NCI-H2227 (cell line): ENCODE measurements at regions not wholly inside any gene's neighbourhood (a gene's known extent, or its start where the extent isn't known, plus 50 kb on each side); places are given as distances from the start of the nearest gene placed in this dataset.
"Not testable (repeated sequence)": the region's sequence is repeated elsewhere in the genome, so short reads cannot be mapped to it uniquely, and the experiment has no call there.

Experiments used
- DNase-seq: peaks from one replicate; lab custom pipeline; 2025; ENCODE audit not compliant: unreplicated experiment; lab: John Stamatoyannopoulos, UW

DNA sequence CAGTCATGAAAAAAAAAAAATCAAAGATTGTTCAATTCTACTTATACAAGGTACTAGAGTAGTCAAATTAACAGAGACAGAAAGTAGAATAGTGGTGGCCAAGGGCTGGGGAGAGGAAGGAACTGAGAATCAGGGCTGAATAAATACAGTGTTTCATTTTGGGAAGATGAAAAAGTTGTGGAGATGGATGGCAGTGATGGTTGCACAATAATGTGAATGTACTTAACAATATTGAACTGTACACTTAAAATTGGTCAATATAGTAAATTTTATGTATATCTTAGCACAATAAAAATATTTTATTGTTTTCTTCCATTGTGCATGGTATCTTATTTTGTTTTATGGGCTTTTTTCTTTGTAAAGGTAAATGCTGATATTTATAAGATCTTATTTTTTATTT, 262.2 kb upstream of the AGTR1 start:
- DNase-seq: no peak

DNA sequence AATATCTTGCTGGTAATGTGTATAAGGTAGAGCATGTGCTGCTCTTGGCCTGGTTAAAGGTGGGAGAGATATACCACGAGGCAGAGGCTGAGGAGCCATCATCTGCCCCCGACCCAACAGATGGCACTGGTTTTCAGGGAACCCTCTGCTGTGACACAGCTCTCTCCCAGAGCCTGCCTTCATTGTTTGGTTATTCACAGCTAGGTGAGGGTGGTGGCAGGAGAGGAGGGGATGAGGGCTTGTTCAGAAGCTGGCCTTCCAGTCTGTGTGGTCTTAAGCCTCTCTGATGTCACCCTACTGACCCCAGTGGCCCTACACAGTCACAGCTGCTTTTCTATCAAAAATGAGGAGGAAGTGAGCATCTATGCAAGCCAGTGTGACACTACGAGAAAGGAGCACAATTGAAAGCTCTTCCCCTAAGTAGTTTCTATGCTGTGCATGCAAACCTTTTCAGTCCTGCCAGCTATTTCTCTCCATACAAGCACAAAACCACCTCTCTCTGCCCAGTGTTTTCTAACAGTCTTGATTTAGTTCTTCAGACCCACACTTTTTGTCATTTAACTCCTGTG, 258.4 kb upstream of the AGTR1 start:
- DNase-seq: no peak

DNA sequence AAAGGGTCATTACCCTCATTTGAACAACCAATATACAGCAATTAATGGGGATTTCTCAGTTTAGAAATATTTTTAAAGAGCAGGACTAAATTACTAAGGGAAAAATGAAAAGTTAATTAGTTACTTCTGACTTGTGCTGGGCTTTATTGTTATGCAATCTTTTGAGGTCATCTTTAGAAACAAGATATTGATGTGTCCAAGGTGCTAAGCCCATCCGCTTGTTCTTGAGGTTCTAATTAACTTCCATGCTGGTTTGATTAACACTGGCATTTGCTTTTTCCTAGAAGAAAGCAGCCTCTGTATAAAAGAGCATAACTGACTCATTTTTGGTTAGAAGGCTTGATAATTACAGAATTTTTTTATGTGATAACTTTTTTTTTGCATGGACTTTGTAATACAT, 256.5 kb upstream of the AGTR1 start:
- DNase-seq: no peak

DNA sequence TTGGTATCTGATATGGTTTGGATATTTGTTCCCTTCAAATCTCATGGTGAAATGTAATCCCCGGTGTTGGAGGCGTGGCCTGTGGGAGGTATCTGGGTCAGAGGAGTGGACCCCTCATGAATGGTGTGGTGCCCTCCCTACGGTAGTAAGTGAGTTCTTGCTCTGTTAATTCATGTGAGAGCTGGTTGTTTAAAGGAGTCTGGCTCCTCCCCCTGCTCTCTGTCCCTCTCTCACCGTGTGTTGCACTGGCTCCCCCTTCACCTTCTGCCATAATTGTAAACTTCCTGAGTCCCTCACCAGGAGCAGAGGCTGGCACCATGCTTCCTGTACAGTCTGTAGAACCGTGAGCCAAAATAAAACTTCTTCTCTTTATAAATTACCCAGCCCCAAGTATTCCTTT, 246.9 kb upstream of the AGTR1 start:
- no peak for DNase-seq

DNA sequence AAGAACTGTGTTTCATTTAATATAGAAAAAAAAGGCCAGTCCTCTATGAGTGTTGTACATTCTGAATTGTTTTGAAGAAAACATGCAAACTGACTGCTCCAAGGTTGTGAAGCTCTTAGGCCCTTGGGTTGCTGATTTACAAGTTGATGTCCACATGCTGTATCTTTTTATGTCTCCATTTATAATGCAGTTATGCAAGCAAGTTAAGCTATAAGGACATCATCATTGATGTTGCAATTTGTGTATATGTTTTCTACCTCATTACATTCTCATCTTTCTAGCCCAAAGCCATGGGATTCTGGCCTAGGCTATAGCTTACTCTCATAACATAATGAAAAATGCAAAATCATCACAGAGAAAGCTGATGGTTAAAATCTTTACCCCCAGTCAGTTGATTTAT, 245.7 kb upstream of the AGTR1 start:
- DNase-seq: no peak

DNA sequence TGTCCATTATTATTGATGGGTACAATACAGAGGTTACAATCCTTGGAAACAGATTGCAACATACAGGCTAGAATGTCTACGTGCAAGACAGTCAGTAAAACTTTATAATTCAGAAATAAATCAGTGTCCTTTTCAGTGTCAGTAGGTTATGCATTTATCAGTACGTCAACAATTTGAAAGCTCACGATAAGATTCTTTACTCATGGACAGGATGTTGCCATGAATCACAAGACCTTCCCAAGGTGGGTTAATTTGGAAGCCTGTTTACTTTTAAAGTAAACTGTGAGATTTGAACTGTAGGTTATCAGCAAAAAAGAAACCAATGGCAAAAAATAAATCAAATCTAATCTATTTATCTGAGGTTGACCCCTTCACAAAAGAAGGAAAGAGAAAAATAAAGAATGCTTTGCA, 243.9 kb upstream of the AGTR1 start:
- DNase-seq: no peak

DNA sequence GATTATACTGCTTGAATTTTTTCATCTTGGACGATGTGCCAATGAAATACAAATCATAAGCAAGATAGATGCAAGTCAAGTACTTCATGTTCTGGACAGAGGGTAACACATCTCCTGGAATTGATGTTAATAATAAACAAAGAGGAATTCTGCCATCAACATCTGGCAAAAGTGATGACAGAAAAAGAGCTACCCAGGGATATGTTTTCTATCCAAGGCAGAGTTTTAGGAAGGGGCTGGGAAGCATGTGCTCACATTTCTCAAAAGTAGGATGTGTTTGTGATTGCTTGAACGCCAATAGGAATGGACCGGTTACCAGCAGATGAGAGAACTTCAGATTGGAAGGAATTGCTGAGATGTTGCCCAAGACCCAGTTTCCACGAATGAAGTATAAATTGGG, 242.6 kb upstream of the AGTR1 start:
- DNase-seq: no peak

DNA sequence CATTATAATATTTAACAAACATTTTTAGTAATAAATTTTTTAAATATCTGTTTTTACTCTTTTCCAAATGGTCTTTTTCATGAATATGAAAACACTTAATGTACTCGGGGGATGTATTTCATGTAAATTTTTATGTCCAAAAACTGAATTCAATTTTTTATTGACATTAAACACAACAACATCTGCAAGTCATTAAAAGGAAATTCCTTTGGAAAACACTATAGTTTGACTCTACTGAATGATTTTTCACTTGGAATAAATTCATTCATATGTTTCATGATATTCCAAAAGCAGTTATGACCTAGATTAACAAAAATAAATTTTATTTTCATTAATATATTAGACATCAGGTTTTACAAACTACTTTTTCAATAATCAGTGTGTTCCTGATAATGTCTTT, 239.8 kb upstream of the AGTR1 start:
- no peak for DNase-seq

DNA sequence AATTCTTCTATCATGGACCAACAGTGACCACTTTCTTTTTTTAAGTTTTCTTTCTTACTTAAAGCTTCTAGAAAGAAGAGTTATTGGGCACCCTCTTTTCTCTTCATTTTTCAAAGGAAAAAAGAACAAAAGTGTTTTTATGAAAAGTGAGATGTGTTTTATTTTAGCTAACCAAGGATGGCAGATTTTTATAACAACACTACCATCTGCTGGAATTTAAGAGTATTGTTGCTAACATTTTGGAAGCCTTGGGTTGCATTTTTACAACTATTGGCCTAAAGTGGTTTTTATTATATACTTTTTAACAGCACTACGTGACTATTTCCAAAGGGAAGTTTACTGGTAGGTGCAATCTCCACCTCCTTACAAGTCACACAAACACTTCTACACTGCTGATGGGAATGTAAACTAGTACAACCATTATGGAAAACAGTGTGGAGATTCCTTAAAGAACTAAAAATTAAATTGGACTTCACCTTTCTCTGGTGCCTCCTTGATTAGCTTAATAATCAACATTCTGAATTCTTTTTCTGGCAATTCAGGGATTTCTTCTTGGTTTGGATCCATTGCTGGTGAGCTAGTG, 237.7 kb upstream of the AGTR1 start:
- no peak for DNase-seq

DNA sequence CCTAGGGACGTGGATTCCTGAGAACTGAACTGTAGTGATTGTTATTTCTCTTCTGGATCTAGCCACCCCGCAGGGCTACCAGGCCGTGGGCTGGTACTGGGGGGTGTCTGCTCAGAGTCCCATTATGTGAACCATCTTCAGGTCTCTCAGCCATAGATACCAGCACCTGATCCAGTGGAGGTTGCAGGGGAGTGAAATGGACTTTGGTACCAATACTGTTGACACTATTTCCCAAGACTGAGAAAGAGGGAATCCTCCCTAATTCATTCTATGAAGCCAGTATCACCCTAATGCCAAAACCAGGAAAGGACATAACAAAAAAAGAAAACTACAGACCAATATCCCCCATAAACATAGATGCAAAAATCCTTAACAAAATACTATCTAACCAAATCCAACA, 237.0 kb upstream of the AGTR1 start:
- no peak for DNase-seq

DNA sequence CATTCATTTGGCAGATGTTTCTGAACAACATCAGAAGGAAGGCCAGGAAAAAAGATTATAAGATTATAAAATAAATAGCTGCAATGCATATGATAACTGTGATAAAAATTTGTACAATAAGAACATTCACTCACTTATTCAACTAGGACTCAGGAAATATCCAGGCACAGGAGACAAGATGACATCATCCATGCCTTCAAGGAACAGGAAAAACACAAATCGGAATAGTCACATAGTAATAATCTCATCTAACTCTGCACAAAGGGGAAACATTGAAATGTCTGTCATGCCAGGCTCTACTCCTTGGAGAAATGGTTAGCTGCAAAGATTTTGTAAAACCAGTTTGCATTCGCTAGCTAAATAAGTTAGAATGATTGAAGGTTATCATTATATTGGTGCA, 233.5 kb upstream of the AGTR1 start:
- no peak for DNase-seq

DNA sequence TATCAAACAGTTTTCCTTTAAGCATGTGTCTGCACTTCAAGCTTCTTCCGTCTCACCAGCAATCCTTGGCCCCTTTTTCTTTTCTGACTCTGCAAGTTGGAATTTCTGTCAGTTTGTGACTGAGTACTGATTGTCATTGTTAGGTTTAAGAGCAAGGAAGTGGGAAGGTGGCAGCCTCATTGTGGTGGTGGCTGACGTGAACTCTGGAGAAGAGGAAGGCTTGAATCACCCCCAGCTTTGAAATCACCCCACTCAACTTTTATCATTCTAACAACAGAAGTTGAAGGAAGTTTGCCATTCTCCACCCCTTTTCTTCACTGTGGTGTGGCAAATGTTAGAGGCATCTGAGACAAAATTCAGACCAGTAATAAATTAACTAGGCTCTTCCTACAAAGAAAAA, 231.6 kb upstream of the AGTR1 start:
- DNase-seq: no peak

DNA sequence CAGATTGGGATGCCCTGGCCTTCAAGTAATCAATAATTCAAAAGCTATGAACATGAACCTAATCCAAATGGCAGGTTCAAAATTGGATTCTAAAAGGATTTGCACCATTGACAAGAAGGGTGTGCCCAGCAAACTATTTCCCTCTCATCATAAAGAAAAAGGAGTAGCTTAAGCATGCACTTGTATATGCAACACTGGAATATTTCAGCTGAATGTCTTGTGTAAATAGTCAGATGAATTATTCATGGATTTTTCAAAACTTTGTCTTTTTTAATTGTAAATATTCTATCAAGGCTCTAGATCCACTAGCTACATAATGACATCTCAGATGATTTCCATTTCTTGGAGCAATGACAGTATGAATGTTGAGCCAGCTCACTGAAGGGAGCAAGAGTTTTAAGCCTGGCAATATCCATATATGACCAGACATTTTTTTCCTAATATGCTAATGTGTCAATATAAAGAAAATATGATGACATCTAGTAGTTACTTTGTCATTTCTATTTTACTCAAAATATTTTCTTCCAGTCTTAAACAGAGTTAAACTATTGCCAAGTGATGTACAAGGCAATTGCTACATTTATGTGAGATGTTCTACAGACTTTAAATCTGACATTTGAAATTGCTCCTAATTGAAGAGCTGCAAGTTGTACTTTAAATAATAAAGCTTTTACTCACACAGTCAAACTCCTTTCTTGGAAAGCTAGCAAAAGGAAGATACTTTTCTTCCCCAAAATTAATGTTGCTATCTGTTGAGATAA, 230.5 kb upstream of the AGTR1 start:
- no peak for DNase-seq

DNA sequence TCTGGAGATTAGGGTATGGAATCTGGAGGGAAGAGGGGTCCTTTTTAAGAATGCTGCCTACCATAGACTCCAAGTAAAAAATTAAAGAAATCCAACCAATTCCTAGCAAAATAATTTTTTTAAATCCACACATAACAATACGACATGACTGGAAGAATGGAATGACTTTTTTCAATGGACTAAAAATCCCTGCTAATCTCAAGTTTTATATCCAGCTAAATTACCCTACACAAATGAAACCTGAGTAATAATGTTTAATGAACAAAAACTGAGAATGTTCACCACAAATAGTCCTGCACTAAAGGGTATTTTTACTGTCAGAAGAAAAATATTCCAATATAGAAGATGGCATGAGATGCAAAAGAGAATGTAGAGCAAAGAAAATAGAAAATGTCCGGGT, 220.3 kb upstream of the AGTR1 start:
- DNase-seq: no peak

DNA sequence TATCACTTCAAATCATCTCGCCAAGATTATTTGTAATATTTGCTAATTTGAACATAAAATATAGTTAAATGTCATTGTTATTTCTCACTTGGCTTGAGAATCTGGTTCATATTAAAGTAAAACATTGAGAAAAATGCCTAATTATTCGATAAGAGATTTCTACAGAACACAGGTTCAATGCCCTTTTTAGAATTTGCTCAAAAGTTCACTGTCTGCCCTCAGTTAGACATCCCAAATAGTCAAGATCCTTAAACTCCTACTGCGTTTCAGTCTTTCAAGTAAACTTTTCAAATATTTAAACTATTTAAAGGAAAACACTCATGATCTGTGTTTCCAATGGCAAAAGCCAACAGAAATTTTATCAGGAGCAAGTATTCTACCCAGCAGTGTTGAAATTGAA, 204.1 kb upstream of the AGTR1 start:
- no peak for DNase-seq

DNA sequence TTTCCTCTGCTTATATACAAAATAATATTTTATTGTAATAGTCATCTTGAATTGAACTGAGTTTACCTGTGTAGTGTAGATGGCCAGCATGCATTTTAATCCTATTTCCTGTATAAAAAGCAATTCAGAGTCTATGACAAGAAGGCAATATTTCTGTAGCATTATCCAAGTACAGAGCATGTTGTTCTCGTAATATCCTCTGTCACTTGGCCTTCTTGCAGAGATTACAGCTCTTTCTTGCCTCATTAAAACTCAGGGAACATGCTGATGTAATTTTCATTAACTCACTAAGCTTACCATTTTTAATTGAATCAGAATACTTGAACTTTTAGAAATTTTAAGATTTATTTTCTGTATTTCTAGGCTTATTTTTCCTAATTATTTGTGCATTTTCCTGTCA, 203.3 kb upstream of the AGTR1 start:
- no peak for DNase-seq

DNA sequence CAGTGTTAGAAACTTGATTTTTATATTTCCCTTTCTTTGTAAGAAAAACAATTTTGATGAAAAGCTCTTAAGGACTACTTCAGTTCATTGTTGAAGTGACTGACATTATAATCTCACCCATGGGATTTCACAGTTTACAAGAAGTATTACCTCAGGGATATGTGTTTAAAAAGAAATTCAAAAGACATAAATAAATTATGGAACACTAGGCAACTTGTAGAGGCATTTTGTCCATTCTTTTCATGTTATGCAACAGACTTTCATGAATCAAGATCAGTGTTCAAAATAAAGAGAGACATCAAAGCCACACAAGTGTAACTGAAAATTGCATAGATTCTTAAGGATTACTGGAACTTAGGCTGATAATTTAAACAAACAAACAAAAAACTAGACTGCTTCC, 196.8 kb upstream of the AGTR1 start:
- DNase-seq: no peak

DNA sequence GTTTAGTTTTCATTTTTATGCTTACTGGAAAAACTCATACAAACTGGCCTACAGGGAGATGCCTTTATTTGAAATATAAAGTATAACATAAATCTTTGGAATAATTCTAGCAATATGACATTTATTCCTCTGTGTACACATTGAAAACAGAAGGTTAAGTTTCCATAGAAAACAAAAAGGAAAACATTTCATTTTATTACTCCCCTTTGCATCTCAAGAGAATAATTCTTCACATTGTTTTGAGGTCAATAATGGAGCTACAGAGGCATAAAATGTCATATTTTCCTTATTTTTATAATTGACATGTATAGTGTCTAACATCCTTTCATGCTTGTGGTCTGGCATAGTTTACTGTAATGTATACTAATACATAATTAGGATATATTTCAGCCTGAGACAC, 187.6 kb upstream of the AGTR1 start:
- DNase-seq: no peak

DNA sequence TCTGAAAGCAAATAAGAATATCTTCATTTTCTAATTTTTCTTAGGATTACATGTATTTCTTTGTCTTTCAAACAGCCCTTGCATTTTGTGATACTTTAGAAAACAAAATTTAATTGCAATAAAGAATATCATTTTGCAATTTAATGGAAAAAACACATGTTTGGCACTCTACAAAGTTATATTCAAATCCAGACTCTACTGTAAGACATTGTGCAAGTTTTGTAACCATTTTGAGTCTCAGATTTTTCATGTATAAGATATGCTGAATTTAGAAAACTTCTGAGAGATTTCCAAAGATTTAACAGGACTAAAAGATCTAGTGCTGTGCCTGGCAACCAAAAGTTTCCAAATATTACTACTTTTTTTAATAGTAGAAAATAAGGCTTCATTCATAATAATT, 187.1 kb upstream of the AGTR1 start:
- DNase-seq: no peak

DNA sequence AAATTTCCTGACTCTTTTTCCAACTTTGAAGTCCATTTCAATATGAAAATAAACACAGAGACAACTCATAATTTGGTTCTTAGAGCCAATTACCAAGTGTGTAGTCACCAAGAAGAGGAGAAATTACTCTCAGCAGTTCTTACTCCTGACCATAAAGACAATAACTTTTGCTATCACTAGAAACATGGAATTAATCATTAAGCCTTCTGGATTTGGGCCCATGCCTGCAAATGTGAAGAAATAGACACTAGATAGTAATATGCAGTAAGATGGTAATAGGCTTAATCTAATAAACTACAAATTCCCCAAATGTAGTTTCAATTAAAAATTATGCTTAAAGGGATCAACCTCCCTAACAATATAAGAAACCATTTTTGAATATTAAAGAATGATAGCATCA, 185.1 kb upstream of the AGTR1 start:
- no peak for DNase-seq

DNA sequence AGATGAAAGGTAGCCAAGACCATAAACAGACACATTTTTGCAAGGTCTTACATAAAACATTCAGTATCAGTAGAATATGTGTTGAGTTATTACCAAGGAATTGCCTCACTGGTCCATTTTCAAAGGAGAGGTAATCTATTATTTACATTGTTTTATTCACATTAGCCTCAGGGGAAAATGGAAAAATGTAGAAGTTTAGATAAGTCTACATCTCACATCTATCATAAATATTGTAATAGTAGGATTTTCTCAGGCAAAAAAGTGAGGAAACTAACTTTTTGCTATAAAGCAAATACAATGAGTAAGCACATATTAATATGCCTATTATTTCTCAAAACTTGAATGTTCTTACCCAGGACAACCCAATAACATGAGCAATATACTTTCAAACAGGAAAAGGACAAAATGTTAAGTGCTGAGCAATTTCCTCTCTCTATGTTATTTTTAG, 184.6 kb upstream of the AGTR1 start:
- DNase-seq: no peak

DNA sequence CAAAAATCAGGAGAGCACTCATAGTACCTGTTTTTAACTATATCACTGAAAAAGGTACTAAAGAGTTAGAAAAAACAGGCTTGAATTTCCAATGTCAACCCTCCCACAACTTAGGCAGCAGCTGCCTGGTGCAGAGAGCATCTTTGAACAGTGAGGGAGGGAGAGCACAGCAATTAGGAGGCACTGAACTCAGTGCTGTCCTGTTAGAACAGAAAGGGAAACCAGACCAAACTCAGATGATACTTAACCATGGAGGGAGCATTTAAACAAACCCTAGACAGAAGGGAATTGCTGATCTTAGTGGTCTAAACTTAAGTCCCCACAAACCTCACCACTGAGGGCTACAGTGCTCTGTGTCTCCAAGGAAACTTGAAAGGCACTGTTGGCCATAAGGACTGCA, 179.2 kb upstream of the AGTR1 start:
- DNase-seq: no peak

DNA sequence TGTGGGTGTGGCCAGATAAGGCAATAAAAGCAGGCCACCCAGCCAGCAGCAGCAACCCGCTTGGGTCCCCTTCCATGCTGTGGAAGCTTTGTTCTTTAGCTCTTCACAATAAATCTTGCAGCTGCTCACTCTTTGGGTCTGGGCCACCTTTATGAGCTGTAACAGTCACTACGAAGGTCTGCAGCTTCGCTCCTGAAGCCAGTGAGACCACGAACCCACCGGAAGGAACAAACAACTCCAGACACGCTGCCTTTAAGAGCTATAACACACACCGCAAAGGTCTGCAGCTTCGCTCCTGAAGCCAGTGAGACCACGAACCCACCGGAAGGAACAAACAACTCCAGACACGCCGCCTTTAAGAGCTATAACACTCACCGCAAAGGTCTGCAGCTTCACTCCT, 172.1 kb upstream of the AGTR1 start:
- DNase-seq: not testable (repeated sequence)
